ENCODE measurements at regions not wholly inside any gene's neighbourhood (a gene's known extent, or its start where the extent isn't known, plus 50 kb on each side); places are given as distances from the start of the nearest gene placed in this dataset.

DNA sequence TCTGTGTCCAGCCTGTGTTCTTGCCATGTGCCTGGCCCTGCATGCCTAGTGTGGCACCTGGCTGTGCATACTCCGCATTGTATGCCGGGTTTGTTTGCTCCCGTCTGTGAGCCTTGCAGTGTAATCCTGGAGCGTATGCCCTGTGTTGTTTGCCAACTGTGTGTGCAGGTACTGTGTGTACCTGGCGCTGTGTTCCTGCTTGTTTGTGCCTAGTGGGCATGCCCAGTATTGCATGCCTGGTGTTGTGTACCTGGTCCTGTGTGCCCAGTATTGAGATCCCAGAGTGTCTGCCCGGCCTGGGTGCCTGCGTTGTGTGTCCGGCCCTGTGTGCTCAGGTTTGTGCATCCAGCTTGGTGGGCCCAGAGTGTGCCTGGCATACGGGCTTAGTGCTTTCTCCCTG lies 54.5 kb upstream of the CHRNA7 start:
- no peak overlapping the region for H2AFZ ChIP-seq (ENCODE audit: low read depth, low read length)
- peaks cover 3% of the 10 kb centered on the region for H3K4me1 ChIP-seq (ENCODE audit: control insufficient read depth, extremely low read depth, insufficient read depth, low read length)
- ChIA-PET CTCF (interaction anchor here (0.6 to 1.3 kb wide), 2 partner anchors 323 to 327 kb away, joined by 3 to 4 read pairs; no protein-coding TSS in a partner anchor), POLR2A (no interaction called here)
- no peaks in the 10 kb centered on the region for H3K36me3 ChIP-seq (ENCODE audit: control insufficient read depth in 2 of 2, extremely low read depth in 1 of 2, insufficient read depth in 2 of 2, low read length in 2 of 2)
- intact Hi-C loops (cut with micrococcal nuclease), result loop anchor here (5.0 kb wide), 1 partner anchor 56 kb away; the partner anchor contains the start of gene CHRNA7
- dilution Hi-C loops (cut with MboI; ENCODE audit: extremely low pct_ligation_motif_present, low sequenced_read_pairs), result no loop called here
- no peaks in the 10 kb centered on the region for H3K9me3 ChIP-seq (replicated peaks; ENCODE audit: control insufficient read depth, insufficient read depth, low read length)
- FAIRE-seq (no peak), DNase-seq (ENCODE audit: low read depth, low spot score) (no peak)
- H3K79me2 ChIP-seq (ENCODE audit: control insufficient read depth, insufficient read depth, low read length), result no peaks in the 10 kb centered on the region
- no peak overlapping the region for H3K4me2 ChIP-seq (ENCODE audit: insufficient read depth, low read length)
- H3K9me1 ChIP-seq (replicated peaks; ENCODE audit: control insufficient read depth, extremely low read depth, insufficient read depth, low read length), result no peaks in the 10 kb centered on the region
- no peak overlapping the region for H3K4me3 ChIP-seq (replicated peaks in 1 of 3; ENCODE audit: insufficient read depth in 1 of 3, low read depth in 1 of 3, low read length in 3 of 3)
- no peak overlapping the region for H3K27ac ChIP-seq (ENCODE audit: insufficient read depth, low read depth, low read length)
- no peak overlapping the region for H3K9ac ChIP-seq (replicated peaks; ENCODE audit: extremely low read depth, insufficient read depth, low read length)
- no peaks in the 10 kb centered on the region for H4K20me1 ChIP-seq (replicated peaks; ENCODE audit: control insufficient read depth, extremely low read depth, insufficient read depth, low read length)
- BruUV-seq (replicated peaks), result no TSS peak
- TF ChIP-seq GATA2 (IDR thresholded peaks at IDR 0.05; ENCODE audit: insufficient read depth, insufficient read length, low read depth, low read length) (no peak), EZH2 (IDR thresholded peaks at IDR 0.05; ENCODE audit: borderline replicate concordance, low read depth, low read length, severe bottlenecking) (no peak), POLR2A (IDR thresholded peaks at IDR 0.05; ENCODE audit: low read depth, low read length) (no peak), MYC (IDR thresholded peaks at IDR 0.05; ENCODE audit: low read depth, low read length) (no peak)
- TF ChIP-seq, protein P1, sequence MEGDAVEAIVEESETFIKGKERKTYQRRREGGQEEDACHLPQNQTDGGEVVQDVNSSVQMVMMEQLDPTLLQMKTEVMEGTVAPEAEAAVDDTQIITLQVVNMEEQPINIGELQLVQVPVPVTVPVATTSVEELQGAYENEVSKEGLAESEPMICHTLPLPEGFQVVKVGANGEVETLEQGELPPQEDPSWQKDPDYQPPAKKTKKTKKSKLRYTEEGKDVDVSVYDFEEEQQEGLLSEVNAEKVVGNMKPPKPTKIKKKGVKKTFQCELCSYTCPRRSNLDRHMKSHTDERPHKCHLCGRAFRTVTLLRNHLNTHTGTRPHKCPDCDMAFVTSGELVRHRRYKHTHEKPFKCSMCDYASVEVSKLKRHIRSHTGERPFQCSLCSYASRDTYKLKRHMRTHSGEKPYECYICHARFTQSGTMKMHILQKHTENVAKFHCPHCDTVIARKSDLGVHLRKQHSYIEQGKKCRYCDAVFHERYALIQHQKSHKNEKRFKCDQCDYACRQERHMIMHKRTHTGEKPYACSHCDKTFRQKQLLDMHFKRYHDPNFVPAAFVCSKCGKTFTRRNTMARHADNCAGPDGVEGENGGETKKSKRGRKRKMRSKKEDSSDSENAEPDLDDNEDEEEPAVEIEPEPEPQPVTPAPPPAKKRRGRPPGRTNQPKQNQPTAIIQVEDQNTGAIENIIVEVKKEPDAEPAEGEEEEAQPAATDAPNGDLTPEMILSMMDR (IDR thresholded peaks at IDR 0.05; ENCODE audit: extremely low read depth in 1 of 2, insufficient read depth in 1 of 2, low read depth in 1 of 2, low read length in 2 of 2), result peak in 1 of 2 donors; percentile 5
- H3K27me3 ChIP-seq (ENCODE audit: control insufficient read depth in 2 of 2, insufficient read depth in 2 of 2, low read length in 2 of 2), result no peaks in the 10 kb centered on the region

DNA sequence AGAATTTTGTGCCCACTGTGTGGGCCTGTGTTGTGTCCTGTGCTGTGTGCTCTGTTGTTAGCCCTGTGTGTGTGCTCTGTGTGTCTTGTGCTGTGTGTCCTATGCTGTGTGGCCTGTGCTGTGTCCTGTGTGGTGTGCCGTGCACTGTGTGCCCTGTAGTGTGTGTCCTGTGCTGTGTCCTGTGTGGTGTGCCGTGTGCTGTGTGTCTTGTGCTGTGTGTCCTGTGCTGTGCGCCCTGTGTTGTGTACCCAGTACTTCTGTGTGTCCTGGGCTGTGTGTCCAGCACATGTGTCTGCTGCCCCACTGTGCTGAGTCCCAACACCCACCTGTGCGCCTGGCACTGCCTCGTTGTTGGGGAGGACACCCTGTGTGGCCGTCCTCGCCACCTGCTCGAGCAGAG lies 53.2 kb upstream of the CHRNA7 start:
- no peak for FAIRE-seq
- DNase-seq (ENCODE audit: low read depth, low spot score), result no peak
- Histone ChIP-seq H3K4me2 (ENCODE audit: insufficient read depth, low read length) (no peak overlapping the region), H4K20me1 (replicated peaks; ENCODE audit: control insufficient read depth, extremely low read depth, insufficient read depth, low read length) (no peaks in the 10 kb centered on the region), H3K27me3 (ENCODE audit: control insufficient read depth in 2 of 2, insufficient read depth in 2 of 2, low read length in 2 of 2) (no peaks in the 10 kb centered on the region), H3K9me3 (replicated peaks; ENCODE audit: control insufficient read depth, insufficient read depth, low read length) (no peaks in the 10 kb centered on the region), H3K4me3 (replicated peaks in 1 of 3; ENCODE audit: insufficient read depth in 1 of 3, low read depth in 1 of 3, low read length in 3 of 3) (no peak overlapping the region), H3K9ac (replicated peaks; ENCODE audit: extremely low read depth, insufficient read depth, low read length) (no peak overlapping the region), H3K27ac (ENCODE audit: insufficient read depth, low read depth, low read length) (no peak overlapping the region), H3K36me3 (ENCODE audit: control insufficient read depth in 2 of 2, extremely low read depth in 1 of 2, insufficient read depth in 2 of 2, low read length in 2 of 2) (no peaks in the 10 kb centered on the region), H3K79me2 (ENCODE audit: control insufficient read depth, insufficient read depth, low read length) (no peaks in the 10 kb centered on the region), H3K4me1 (ENCODE audit: control insufficient read depth, extremely low read depth, insufficient read depth, low read length) (peaks cover 3% of the 10 kb centered on the region), H3K9me1 (replicated peaks; ENCODE audit: control insufficient read depth, extremely low read depth, insufficient read depth, low read length) (no peaks in the 10 kb centered on the region), H2AFZ (ENCODE audit: low read depth, low read length) (no peak overlapping the region)
- TF ChIP-seq POLR2A (IDR thresholded peaks at IDR 0.05; ENCODE audit: low read depth, low read length) (no peak), JUN (IDR thresholded peaks at IDR 0.05; ENCODE audit: borderline replicate concordance, insufficient read depth, insufficient read length, low read depth) (no peak), MYC (IDR thresholded peaks at IDR 0.05; ENCODE audit: low read depth, low read length) (no peak), GATA2 (IDR thresholded peaks at IDR 0.05; ENCODE audit: insufficient read depth, insufficient read length, low read depth, low read length) (no peak), POLR2AphosphoS5 (IDR thresholded peaks at IDR 0.05; ENCODE audit: insufficient read depth, low read depth, low read length) (no peak), EZH2 (IDR thresholded peaks at IDR 0.05; ENCODE audit: borderline replicate concordance, low read depth, low read length, severe bottlenecking) (no peak), FOS (IDR thresholded peaks at IDR 0.05; ENCODE audit: borderline replicate concordance, insufficient read depth, low read length) (no peak)
- TF ChIP-seq, protein P1 (IDR thresholded peaks at IDR 0.05; ENCODE audit: extremely low read depth in 1 of 2, insufficient read depth in 1 of 2, low read depth in 1 of 2, low read length in 2 of 2), result no peak
- TF ChIP-seq, protein P2, sequence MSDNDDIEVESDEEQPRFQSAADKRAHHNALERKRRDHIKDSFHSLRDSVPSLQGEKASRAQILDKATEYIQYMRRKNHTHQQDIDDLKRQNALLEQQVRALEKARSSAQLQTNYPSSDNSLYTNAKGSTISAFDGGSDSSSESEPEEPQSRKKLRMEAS (IDR thresholded peaks at IDR 0.05; ENCODE audit: insufficient read depth, insufficient read length), result no peak
- dilution Hi-C loops (cut with MboI; ENCODE audit: extremely low pct_ligation_motif_present, low sequenced_read_pairs), result no loop called here
- BruUV-seq (replicated peaks), result no TSS peak
- ChIA-PET POLR2A (interaction anchor here (0.6 kb wide), 1 partner anchor 301 kb away, joined by 4 read pairs; no protein-coding TSS in a partner anchor), CTCF (interaction anchor here (0.6 to 1.0 kb wide), 8 partner anchors 8 to 109 kb away, joined by 3 to 7 read pairs (median 4); no protein-coding TSS in a partner anchor)
- intact Hi-C loops (cut with micrococcal nuclease), result loop anchor here (5.0 kb wide), 1 partner anchor 55 kb away; the partner anchor contains the start of gene CHRNA7

Data from endothelial cell of umbilical vein (primary cell).